HK-2 (cell line): ENCODE measurements at regions not wholly inside any gene's neighbourhood (a gene's known extent, or its start where the extent isn't known, plus 50 kb on each side); places are given as distances from the start of the nearest gene placed in this dataset.
"Not testable (repeated sequence)": the region's sequence is repeated elsewhere in the genome, so short reads cannot be mapped to it uniquely, and the experiment has no call there.

Source experiments
- DNase-seq: peaks from one replicate; pipeline ENCODE4 v3.0.0-alpha.2; 2018; ENCODE audit not compliant: unreplicated experiment

- no peak for DNase-seq
Measured at GRCh38 chr20:54846948-54847347, 371.6 kb downstream of the DOK5 start.

- no peak for DNase-seq
Measured at GRCh38 chr20:54844346-54844745, 369.0 kb downstream of the DOK5 start.

- DNase-seq: no peak
Measured at GRCh38 chr20:54843865-54844264, 368.5 kb downstream of the DOK5 start.

GRCh38 chr20:54843431-54843830 lies 368.0 kb downstream of the DOK5 start:
- DNase-seq: no peak

GRCh38 chr20:54839224-54839623 lies 363.8 kb downstream of the DOK5 start:
- DNase-seq: no peak

GRCh38 chr20:54837226-54837625 lies 361.8 kb downstream of the DOK5 start:
- no peak for DNase-seq

GRCh38 chr20:54822386-54822785 lies 347.0 kb downstream of the DOK5 start:
- DNase-seq: no peak

- DNase-seq: no peak
Measured at GRCh38 chr20:54820392-54820791, 345.0 kb downstream of the DOK5 start.

GRCh38 chr20:54806462-54806861 lies 331.1 kb downstream of the DOK5 start:
- no peak for DNase-seq

GRCh38 chr20:54794874-54795273 lies 319.5 kb downstream of the DOK5 start:
- no peak for DNase-seq

GRCh38 chr20:54794110-54794509 lies 318.7 kb downstream of the DOK5 start:
- no peak for DNase-seq

- no peak for DNase-seq
Measured at GRCh38 chr20:54793291-54793992, 318.0 kb downstream of the DOK5 start.

- DNase-seq: no peak
Measured at GRCh38 chr20:54792688-54793087, 317.3 kb downstream of the DOK5 start.

GRCh38 chr20:54788260-54788659 lies 312.9 kb downstream of the DOK5 start:
- not testable (repeated sequence) for DNase-seq

GRCh38 chr20:54782758-54783157 lies 307.4 kb downstream of the DOK5 start:
- not testable (repeated sequence) for DNase-seq

GRCh38 chr20:54774426-54774825 lies 299.0 kb downstream of the DOK5 start:
- DNase-seq: no peak

GRCh38 chr20:54773643-54774000 lies 298.2 kb downstream of the DOK5 start:
- DNase-seq: no peak

GRCh38 chr20:54772893-54773642 lies 297.7 kb downstream of the DOK5 start:
- DNase-seq: no peak

- DNase-seq: no peak
Measured at GRCh38 chr20:54766483-54766882, 291.1 kb downstream of the DOK5 start.

GRCh38 chr20:54763366-54763765 lies 288.0 kb downstream of the DOK5 start:
- no peak for DNase-seq

- DNase-seq: no peak
Measured at GRCh38 chr20:54759589-54759988, 284.2 kb downstream of the DOK5 start.

GRCh38 chr20:54746796-54747195 lies 271.4 kb downstream of the DOK5 start:
- DNase-seq: no peak

- DNase-seq: no peak
Measured at GRCh38 chr20:54745780-54746179, 270.4 kb downstream of the DOK5 start.

GRCh38 chr20:54744097-54744496 lies 268.7 kb downstream of the DOK5 start:
- no peak for DNase-seq
